ENCODE measurements at regions not wholly inside any gene's neighbourhood (a gene's known extent, or its start where the extent isn't known, plus 50 kb on each side); places are given as distances from the start of the nearest gene placed in this dataset.
"Not testable (repeated sequence)": the region's sequence is repeated elsewhere in the genome, so short reads cannot be mapped to it uniquely, and the experiment has no call there.

DNA sequence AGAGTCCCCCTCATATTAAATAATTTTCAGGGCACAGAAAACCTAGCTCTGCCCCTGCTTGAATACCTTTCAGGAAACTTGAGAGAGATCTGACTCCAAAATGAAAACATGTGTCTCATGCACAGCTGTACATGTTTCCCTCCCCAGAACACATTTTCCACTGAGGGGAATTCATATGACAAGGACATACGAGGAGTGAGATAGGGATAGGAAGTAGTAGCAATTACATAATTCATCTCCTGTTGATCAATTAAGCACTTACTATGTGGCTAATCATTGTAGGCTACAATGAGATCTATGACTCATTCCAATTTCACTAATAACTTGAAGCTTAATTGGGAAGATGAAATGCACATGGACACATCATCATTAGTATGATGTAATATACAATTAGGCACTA is 302.1 kb downstream of the PCDH11X start:
- H3K4me3 ChIP-seq (ENCODE audit: low read depth in 2 of 2, low read length in 2 of 2); H3K27me3 ChIP-seq (ENCODE audit: control insufficient read depth, insufficient read depth, low read length); BruUV-seq (replicated peaks); CTCF ChIA-PET; H3K4me1 ChIP-seq (ENCODE audit: control insufficient read depth, insufficient read depth, low read length); H3K27ac ChIP-seq (ENCODE audit: low read length); POLR2A ChIA-PET; ATAC-seq; H3K36me3 ChIP-seq (ENCODE audit: control insufficient read depth, insufficient read depth, low read length); DNase-seq (ENCODE audit: low read depth, low spot score); intact Hi-C loops (cut with micrococcal nuclease; ENCODE audit: unreplicated experiment); in situ Hi-C loops (cut with HindIII; ENCODE audit: low pct_unique_long_range_greater_than_20kb, low sequenced_read_pairs); H3K9me3 ChIP-seq (ENCODE audit: control insufficient read depth, insufficient read depth, low read depth, low read length): not testable (repeated sequence)

DNA sequence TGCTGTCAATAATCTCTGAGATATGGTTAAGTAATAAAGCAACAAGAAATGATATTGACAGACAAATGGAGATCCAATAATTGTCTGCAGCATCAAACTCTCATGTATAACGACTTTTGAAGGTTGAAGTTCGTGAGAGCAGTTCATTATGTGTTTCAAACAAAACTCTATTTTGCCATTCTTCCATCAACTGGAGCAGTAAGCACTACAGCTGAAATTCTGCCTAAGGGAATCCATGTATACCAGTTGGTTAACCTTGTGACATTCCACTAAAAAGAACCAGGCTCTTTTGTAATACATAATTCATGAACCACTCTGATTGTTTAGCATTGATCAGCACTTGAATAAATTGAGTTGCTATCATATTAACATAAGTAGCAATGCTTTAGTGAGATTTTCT is 311.6 kb downstream of the PCDH11X start:
- POLR2A ChIA-PET; in situ Hi-C loops (cut with HindIII; ENCODE audit: low pct_unique_long_range_greater_than_20kb, low sequenced_read_pairs); ATAC-seq; H3K27me3 ChIP-seq (ENCODE audit: control insufficient read depth, insufficient read depth, low read length); H3K36me3 ChIP-seq (ENCODE audit: control insufficient read depth, insufficient read depth, low read length); DNase-seq (ENCODE audit: low read depth, low spot score); intact Hi-C loops (cut with micrococcal nuclease; ENCODE audit: unreplicated experiment); H3K27ac ChIP-seq (ENCODE audit: low read length); BruUV-seq (replicated peaks); CTCF ChIA-PET; H3K4me1 ChIP-seq (ENCODE audit: control insufficient read depth, insufficient read depth, low read length); H3K4me3 ChIP-seq (ENCODE audit: low read depth in 2 of 2, low read length in 2 of 2); H3K9me3 ChIP-seq (ENCODE audit: control insufficient read depth, insufficient read depth, low read depth, low read length): not testable (repeated sequence)

DNA sequence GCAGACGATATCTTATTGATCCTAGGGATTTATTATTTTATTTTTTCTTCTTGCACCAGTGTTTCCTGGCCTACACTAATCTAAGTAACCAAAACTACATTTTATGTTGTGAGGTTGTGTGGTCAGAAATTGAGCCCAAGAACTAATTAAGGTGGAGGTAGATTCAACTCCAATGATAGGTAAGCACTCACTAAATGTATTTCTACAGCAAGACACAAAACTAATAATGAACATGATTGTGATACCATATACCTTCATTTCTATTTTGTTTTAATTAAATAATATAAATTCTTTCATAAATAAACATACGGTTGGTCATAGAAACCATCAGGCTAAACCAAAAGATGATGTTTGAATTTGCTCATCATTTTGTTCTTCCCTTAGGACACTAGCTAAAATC is 319.0 kb downstream of the PCDH11X start:
- H3K4me1 ChIP-seq (ENCODE audit: control insufficient read depth, insufficient read depth, low read length); intact Hi-C loops (cut with micrococcal nuclease; ENCODE audit: unreplicated experiment); ATAC-seq; H3K9me3 ChIP-seq (ENCODE audit: control insufficient read depth, insufficient read depth, low read depth, low read length); H3K27ac ChIP-seq (ENCODE audit: low read length); H3K27me3 ChIP-seq (ENCODE audit: control insufficient read depth, insufficient read depth, low read length); H3K4me3 ChIP-seq (ENCODE audit: low read depth in 2 of 2, low read length in 2 of 2); H3K36me3 ChIP-seq (ENCODE audit: control insufficient read depth, insufficient read depth, low read length); POLR2A ChIA-PET; DNase-seq (ENCODE audit: low read depth, low spot score); BruUV-seq (replicated peaks); in situ Hi-C loops (cut with HindIII; ENCODE audit: low pct_unique_long_range_greater_than_20kb, low sequenced_read_pairs): not testable (repeated sequence)
- CTCF ChIA-PET: interaction anchor here (0.6 kb wide), 1 partner anchor 790 kb away, joined by 8 read pairs; no protein-coding TSS in a partner anchor

DNA sequence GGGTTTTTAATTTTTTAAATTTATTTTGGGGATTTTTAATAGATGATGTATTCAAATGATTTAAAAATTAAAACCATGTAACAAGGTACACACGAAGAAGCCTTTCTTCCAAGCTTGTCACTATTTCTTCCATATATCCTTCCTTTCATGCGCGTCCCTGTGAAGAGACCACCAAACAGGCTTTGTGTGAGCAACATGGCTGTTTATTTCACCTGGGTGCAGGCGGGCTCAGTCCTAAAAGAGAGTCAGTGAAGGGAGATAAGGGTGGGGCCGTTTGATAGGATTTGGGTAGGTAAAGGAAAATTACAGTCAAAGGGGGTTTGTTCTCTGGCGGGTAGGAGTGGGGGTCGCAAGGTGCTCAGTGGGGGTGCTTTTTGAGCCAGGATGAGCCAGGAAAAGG is 320.9 kb downstream of the PCDH11X start:
- H3K27me3 ChIP-seq (ENCODE audit: control insufficient read depth, insufficient read depth, low read length); BruUV-seq (replicated peaks): not testable (repeated sequence)

DNA sequence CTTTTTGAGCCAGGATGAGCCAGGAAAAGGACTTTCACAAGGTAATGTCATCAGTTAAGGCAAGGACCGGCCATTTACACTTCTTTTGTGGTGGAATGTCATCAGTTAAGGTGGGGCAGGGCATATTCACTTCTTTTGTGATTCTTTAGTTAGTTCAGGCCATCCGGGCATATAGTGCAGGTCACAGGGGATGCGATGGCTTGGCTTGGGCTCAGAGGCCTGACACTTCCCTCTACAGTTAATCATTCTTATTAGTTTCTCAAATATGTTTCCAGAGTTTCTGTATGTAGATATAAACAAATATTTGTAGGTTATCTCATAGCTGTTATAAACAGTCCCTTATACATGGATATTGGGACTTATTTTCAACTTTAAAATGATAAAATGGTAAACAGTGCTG is 326.5 kb downstream of the PCDH11X start:
- CTCF ChIA-PET; DNase-seq (ENCODE audit: low read depth, low spot score); H3K4me1 ChIP-seq (ENCODE audit: control insufficient read depth, insufficient read depth, low read length); intact Hi-C loops (cut with micrococcal nuclease; ENCODE audit: unreplicated experiment); H3K9me3 ChIP-seq (ENCODE audit: control insufficient read depth, insufficient read depth, low read depth, low read length); H3K4me3 ChIP-seq (ENCODE audit: low read depth in 2 of 2, low read length in 2 of 2); BruUV-seq (replicated peaks); POLR2A ChIA-PET; H3K27me3 ChIP-seq (ENCODE audit: control insufficient read depth, insufficient read depth, low read length); H3K36me3 ChIP-seq (ENCODE audit: control insufficient read depth, insufficient read depth, low read length); in situ Hi-C loops (cut with HindIII; ENCODE audit: low pct_unique_long_range_greater_than_20kb, low sequenced_read_pairs); ATAC-seq; H3K27ac ChIP-seq (ENCODE audit: low read length): not testable (repeated sequence)

More for the DNA sequence above, 320.9 kb downstream of the PCDH11X start:
- CTCF ChIA-PET; in situ Hi-C loops (cut with HindIII; ENCODE audit: low pct_unique_long_range_greater_than_20kb, low sequenced_read_pairs); H3K27ac ChIP-seq (ENCODE audit: low read length); ATAC-seq; H3K36me3 ChIP-seq (ENCODE audit: control insufficient read depth, insufficient read depth, low read length); POLR2A ChIA-PET; DNase-seq (ENCODE audit: low read depth, low spot score); intact Hi-C loops (cut with micrococcal nuclease; ENCODE audit: unreplicated experiment); H3K4me1 ChIP-seq (ENCODE audit: control insufficient read depth, insufficient read depth, low read length); H3K4me3 ChIP-seq (ENCODE audit: low read depth in 2 of 2, low read length in 2 of 2); H3K9me3 ChIP-seq (ENCODE audit: control insufficient read depth, insufficient read depth, low read depth, low read length): not testable (repeated sequence)

DNA sequence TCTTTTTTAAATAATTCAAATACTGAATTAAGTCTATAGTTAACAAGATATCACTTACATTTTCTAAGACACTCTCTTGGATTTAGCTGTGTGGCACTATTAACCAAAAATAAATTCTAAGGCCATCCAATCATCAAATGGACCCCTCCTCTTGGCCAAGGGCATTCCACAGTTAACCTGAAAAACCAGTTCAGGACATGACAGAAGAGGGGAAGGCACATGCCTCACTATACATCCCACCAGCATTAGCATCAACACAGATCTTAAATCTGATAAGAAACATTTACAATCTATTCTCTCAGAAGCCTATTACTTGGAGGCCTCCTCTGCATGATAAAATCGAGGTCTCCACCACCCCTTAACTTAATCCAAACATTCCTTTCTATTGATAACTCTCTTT is 327.5 kb downstream of the PCDH11X start:
- CTCF ChIA-PET; H3K4me1 ChIP-seq (ENCODE audit: control insufficient read depth, insufficient read depth, low read length); POLR2A ChIA-PET; H3K36me3 ChIP-seq (ENCODE audit: control insufficient read depth, insufficient read depth, low read length); DNase-seq (ENCODE audit: low read depth, low spot score); H3K4me3 ChIP-seq (ENCODE audit: low read depth in 2 of 2, low read length in 2 of 2); BruUV-seq (replicated peaks); intact Hi-C loops (cut with micrococcal nuclease; ENCODE audit: unreplicated experiment); in situ Hi-C loops (cut with HindIII; ENCODE audit: low pct_unique_long_range_greater_than_20kb, low sequenced_read_pairs); H3K9me3 ChIP-seq (ENCODE audit: control insufficient read depth, insufficient read depth, low read depth, low read length); H3K27ac ChIP-seq (ENCODE audit: low read length); ATAC-seq; H3K27me3 ChIP-seq (ENCODE audit: control insufficient read depth, insufficient read depth, low read length): not testable (repeated sequence)

DNA sequence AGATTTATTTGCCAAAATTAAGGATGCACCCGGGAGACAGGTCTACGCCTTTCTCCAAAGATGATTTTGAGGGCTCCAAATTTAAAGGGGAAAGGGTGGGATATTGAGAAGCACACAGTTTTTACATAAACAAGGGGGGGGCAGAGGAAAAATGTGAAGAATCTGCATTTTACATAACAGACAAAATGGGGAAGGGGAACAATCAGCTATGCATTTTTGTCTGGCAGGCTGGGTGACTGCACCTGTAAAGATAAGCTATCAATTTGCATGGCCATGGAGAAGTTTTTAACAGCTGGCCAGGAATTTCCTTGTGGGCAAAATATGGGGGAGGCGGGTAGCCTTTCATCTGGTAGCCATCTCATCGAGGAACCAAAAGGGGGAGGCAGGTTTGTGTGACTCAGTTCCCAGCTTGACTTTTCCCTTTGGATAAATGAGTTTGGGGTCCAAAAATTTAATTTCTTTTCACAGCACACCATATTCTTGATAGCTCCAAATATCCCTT is 331.3 kb downstream of the PCDH11X start:
- H3K4me3 ChIP-seq (ENCODE audit: low read depth in 2 of 2, low read length in 2 of 2); CTCF ChIA-PET; in situ Hi-C loops (cut with HindIII; ENCODE audit: low pct_unique_long_range_greater_than_20kb, low sequenced_read_pairs); H3K9me3 ChIP-seq (ENCODE audit: control insufficient read depth, insufficient read depth, low read depth, low read length); H3K27ac ChIP-seq (ENCODE audit: low read length); H3K27me3 ChIP-seq (ENCODE audit: control insufficient read depth, insufficient read depth, low read length); DNase-seq (ENCODE audit: low read depth, low spot score); H3K4me1 ChIP-seq (ENCODE audit: control insufficient read depth, insufficient read depth, low read length); BruUV-seq (replicated peaks); H3K36me3 ChIP-seq (ENCODE audit: control insufficient read depth, insufficient read depth, low read length); POLR2A ChIA-PET; ATAC-seq; intact Hi-C loops (cut with micrococcal nuclease; ENCODE audit: unreplicated experiment): not testable (repeated sequence)

DNA sequence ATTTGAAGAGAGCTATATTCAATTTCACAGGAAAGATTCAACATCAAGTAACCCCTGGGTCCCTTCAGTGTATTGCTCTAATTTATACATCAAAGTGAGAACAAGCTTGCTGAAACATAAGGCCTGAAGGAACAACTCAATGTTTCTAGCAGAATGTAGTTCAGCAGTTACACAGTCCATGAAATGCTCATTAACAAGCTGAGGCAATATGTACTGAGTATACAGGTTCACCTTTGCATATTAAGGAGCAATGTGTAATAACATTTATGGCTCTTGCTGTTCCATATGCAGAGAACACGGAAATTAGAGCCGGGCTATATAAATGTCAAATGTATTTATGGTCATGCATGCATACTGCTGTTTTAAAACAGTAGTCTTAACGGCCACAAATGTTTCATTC is 338.5 kb downstream of the PCDH11X start:
- ATAC-seq; DNase-seq (ENCODE audit: low read depth, low spot score); H3K27ac ChIP-seq (ENCODE audit: low read length); intact Hi-C loops (cut with micrococcal nuclease; ENCODE audit: unreplicated experiment); H3K4me3 ChIP-seq (ENCODE audit: low read depth in 2 of 2, low read length in 2 of 2); BruUV-seq (replicated peaks); H3K4me1 ChIP-seq (ENCODE audit: control insufficient read depth, insufficient read depth, low read length); CTCF ChIA-PET; H3K27me3 ChIP-seq (ENCODE audit: control insufficient read depth, insufficient read depth, low read length); in situ Hi-C loops (cut with HindIII; ENCODE audit: low pct_unique_long_range_greater_than_20kb, low sequenced_read_pairs); H3K9me3 ChIP-seq (ENCODE audit: control insufficient read depth, insufficient read depth, low read depth, low read length); H3K36me3 ChIP-seq (ENCODE audit: control insufficient read depth, insufficient read depth, low read length); POLR2A ChIA-PET: not testable (repeated sequence)
